ENCODE measurements at regions not wholly inside any gene's neighbourhood (a gene's known extent, or its start where the extent isn't known, plus 50 kb on each side); places are given as distances from the start of the nearest gene placed in this dataset.
A peak's percentile ranks its signal among the peaks of the same experiment; 100 is the strongest.

DNA sequence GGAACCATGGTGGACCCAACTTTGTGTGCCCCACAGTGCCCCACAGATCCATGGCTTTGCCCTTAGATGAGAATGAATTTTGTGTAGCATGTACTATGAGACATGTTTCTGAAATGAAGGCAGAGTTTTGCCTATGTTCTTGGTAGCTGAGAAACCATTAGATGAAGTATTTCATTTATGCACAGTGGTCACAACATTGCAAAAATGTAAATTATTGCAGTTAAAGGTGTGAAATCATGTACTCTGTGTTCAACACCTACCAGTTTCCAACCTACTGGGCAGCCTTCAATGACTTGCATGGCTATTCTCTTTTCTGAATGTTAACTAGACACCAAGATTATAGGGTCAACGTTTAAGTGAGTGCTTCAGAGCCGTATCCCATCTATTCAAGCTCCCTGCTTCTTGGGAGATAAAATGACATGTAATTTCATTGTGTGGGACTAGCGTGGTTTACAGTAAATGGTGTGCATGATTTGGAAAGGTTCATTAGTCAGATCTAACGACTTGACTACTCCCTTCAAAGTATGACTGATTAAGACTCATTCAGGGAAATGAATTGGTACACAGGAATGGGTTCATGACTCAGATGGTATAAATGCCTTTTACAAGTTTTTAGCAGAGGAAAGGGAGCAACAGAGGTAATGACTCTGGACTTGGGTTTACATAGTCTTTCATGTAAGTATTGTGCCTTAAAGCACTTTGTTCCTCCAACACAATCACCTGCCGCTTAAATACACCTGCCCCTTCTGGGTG lies 106.1 kb upstream of the AKIRIN2 start:
- Histone ChIP-seq H3K27me3 (ENCODE audit: insufficient read depth, low read length) (no peaks in the 10 kb centered on the region), H3K4me1 (ENCODE audit: insufficient read depth, low read length) (no peaks in the 10 kb centered on the region), H3K4me3 (ENCODE audit: low read length in 2 of 2) (no peak overlapping the region), H3K9me3 (ENCODE audit: control insufficient read depth in 1 of 2, low read length in 2 of 2) (no peaks in the 10 kb centered on the region), H3K27ac (ENCODE audit: low read depth, low read length) (no peak overlapping the region), H3K36me3 (ENCODE audit: insufficient read depth, low read length) (no peaks in the 10 kb centered on the region)
- no peak for DNase-seq
- Mint-ChIP-seq H3K27ac (no peak overlapping the region), H3K4me3 (no peak overlapping the region), H3K36me3 (no peaks in the 10 kb centered on the region), H3K27me3 (peaks cover 1 to 21% of the 10 kb centered on the region in 2 donors), H3K9me3 (no peaks in the 10 kb centered on the region), H3K4me1 (peaks cover 0 to 3% (median 0%) of the 10 kb centered on the region in 4 donors)
- ChIA-PET POLR2A (ENCODE audit: partially characterized antibody) (no interaction called here), CTCF (ENCODE audit: partially characterized antibody) (no interaction called here)
- intact Hi-C loops (cut with micrococcal nuclease) = no loop called here

DNA sequence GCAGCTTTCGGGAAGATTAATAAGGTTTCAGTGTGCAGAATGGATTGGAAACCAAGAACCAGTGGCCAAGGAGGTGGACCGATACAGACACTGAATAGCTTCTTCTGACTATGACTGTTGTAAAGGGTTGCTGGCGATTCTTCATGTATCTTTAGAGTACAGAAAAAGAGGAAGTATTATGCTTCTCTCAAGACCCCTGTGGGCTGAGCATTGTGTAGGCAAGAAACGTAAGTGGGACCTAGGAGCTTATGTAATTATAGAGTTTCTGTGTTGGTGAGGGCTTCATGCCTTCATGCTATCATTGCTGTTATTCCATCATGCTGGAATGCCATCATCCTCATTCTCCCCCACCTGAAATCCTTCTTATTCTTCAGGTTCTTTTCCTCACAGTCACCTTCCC lies 105.4 kb upstream of the AKIRIN2 start:
- Histone ChIP-seq H3K4me3 (ENCODE audit: low read length in 2 of 2) (no peak overlapping the region), H3K9me3 (ENCODE audit: control insufficient read depth in 1 of 2, low read length in 2 of 2) (no peaks in the 10 kb centered on the region), H3K27me3 (ENCODE audit: insufficient read depth, low read length) (no peaks in the 10 kb centered on the region), H3K27ac (ENCODE audit: low read depth, low read length) (no peak overlapping the region), H3K36me3 (ENCODE audit: insufficient read depth, low read length) (no peaks in the 10 kb centered on the region), H3K4me1 (ENCODE audit: insufficient read depth, low read length) (no peaks in the 10 kb centered on the region)
- peaks cover 1 to 21% of the 10 kb centered on the region in 2 donors for H3K27me3 Mint-ChIP-seq
- no peak overlapping the region for H3K27ac Mint-ChIP-seq
- POLR2A ChIA-PET (ENCODE audit: partially characterized antibody) = no interaction called here
- H3K4me1 Mint-ChIP-seq = peaks cover 0 to 3% (median 0%) of the 10 kb centered on the region in 4 donors
- H3K36me3 Mint-ChIP-seq = no peaks in the 10 kb centered on the region
- intact Hi-C loops (cut with micrococcal nuclease) = no loop called here
- CTCF ChIA-PET (ENCODE audit: partially characterized antibody) = interaction anchor here (0.9 kb wide), 1 partner anchor 14 kb away, joined by 3 read pairs; no protein-coding TSS in a partner anchor
- DNase-seq = no peak
- H3K9me3 Mint-ChIP-seq = no peaks in the 10 kb centered on the region
- H3K4me3 Mint-ChIP-seq = no peak overlapping the region

DNA sequence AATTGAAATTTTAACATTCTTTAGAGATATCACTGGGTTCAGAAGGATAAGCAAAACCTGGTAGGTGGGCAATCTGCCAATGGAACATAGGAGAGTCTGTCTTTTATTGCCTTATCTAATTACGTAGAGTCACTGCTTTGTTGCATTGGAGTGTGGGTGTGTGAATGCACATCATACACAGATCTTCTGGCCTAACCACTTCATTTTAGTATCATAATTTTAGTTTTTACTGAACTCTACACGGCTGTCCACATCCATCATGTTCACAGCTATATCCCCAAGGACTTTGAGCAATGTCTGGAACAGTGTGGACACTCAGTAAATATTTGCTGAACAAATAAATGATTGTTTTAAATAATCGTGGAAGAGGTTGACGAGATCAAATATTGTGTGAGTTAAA lies 104.6 kb upstream of the AKIRIN2 start:
- Mint-ChIP-seq H3K9me3 (no peaks in the 10 kb centered on the region), H3K36me3 (no peaks in the 10 kb centered on the region), H3K4me1 (peaks cover 0 to 3% (median 0%) of the 10 kb centered on the region in 4 donors), H3K27ac (no peak overlapping the region), H3K4me3 (no peak overlapping the region), H3K27me3 (peaks cover 3 to 17% of the 10 kb centered on the region in 2 donors)
- no peaks in the 10 kb centered on the region for H3K4me1 ChIP-seq (ENCODE audit: insufficient read depth, low read length)
- H3K36me3 ChIP-seq (ENCODE audit: insufficient read depth, low read length) = no peaks in the 10 kb centered on the region
- no peak for DNase-seq
- ChIA-PET POLR2A (ENCODE audit: partially characterized antibody) (no interaction called here), CTCF (ENCODE audit: partially characterized antibody) (no interaction called here)
- no peak overlapping the region for H3K27ac ChIP-seq (ENCODE audit: low read depth, low read length)
- intact Hi-C loops (cut with micrococcal nuclease) = no loop called here
- H3K9me3 ChIP-seq (ENCODE audit: control insufficient read depth in 1 of 2, low read length in 2 of 2) = no peaks in the 10 kb centered on the region
- H3K4me3 ChIP-seq (ENCODE audit: low read length in 2 of 2) = no peak overlapping the region
- no peaks in the 10 kb centered on the region for H3K27me3 ChIP-seq (ENCODE audit: insufficient read depth, low read length)

DNA sequence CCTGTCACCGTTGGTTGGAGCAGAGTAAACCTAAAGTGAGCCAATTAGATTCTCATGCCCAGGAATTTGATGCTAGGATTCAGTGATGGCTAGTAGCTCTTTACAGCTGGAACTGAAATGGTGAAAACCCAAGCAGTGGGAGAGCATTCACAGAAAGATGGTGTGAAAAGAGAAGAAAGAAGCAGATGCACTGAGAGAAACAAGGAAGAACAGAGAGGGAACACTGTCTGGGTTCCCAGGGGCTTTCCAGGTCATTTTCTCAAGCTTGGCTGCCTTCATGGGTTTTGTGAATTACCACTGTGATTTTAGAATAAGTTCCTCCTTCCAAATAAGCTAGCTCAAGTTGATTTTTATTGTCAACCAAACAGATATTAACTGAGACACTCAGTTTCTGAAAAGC lies 104.1 kb upstream of the AKIRIN2 start:
- no peaks in the 10 kb centered on the region for H3K4me1 ChIP-seq (ENCODE audit: insufficient read depth, low read length)
- H3K9me3 ChIP-seq (ENCODE audit: control insufficient read depth in 1 of 2, low read length in 2 of 2) = no peaks in the 10 kb centered on the region
- CTCF ChIA-PET (ENCODE audit: partially characterized antibody) = interaction anchor here (1.0 kb wide), 1 partner anchor 26 kb away, joined by 3 read pairs; no protein-coding TSS in a partner anchor
- H3K27me3 ChIP-seq (ENCODE audit: insufficient read depth, low read length) = no peaks in the 10 kb centered on the region
- POLR2A ChIA-PET (ENCODE audit: partially characterized antibody) = no interaction called here
- H3K4me3 ChIP-seq (ENCODE audit: low read length in 2 of 2) = no peak overlapping the region
- no peaks in the 10 kb centered on the region for H3K36me3 Mint-ChIP-seq
- H3K9me3 Mint-ChIP-seq = no peaks in the 10 kb centered on the region
- no peak overlapping the region for H3K4me3 Mint-ChIP-seq
- intact Hi-C loops (cut with micrococcal nuclease) = no loop called here
- no peak overlapping the region for H3K27ac ChIP-seq (ENCODE audit: low read depth, low read length)
- peaks cover 4 to 14% of the 10 kb centered on the region in 2 donors for H3K27me3 Mint-ChIP-seq
- H3K27ac Mint-ChIP-seq = no peak overlapping the region
- no peaks in the 10 kb centered on the region for H3K36me3 ChIP-seq (ENCODE audit: insufficient read depth, low read length)
- no peak for DNase-seq
- H3K4me1 Mint-ChIP-seq = peaks cover 0 to 3% (median 0%) of the 10 kb centered on the region in 4 donors

DNA sequence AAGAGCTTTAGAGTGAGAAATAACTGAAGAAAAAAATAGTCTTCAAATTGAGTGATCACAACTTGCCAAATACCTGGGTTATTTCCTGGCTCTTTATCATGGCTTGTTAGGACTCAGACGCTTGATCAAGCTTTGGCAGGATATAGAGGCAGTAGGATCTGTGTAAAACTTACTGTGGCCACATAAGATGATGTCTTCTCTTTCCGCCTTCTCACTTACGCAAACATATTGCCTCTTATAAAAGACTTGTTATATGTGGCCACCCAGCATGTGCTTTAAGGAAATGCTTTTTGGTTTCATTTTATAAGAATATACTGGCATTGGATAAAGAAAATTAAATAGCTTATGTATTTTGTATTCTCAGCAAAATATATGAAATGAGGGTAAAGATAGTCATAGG lies 101.8 kb upstream of the AKIRIN2 start:
- Histone ChIP-seq H3K36me3 (ENCODE audit: insufficient read depth, low read length) (no peaks in the 10 kb centered on the region), H3K4me3 (ENCODE audit: low read length in 2 of 2) (no peak overlapping the region), H3K4me1 (ENCODE audit: insufficient read depth, low read length) (no peaks in the 10 kb centered on the region), H3K27ac (ENCODE audit: low read depth, low read length) (no peak overlapping the region), H3K9me3 (ENCODE audit: control insufficient read depth in 1 of 2, low read length in 2 of 2) (no peaks in the 10 kb centered on the region), H3K27me3 (ENCODE audit: insufficient read depth, low read length) (no peaks in the 10 kb centered on the region)
- H3K4me3 Mint-ChIP-seq = no peak overlapping the region
- DNase-seq = no peak
- peaks cover 4 to 12% of the 10 kb centered on the region in 2 donors for H3K27me3 Mint-ChIP-seq
- no peaks in the 10 kb centered on the region for H3K9me3 Mint-ChIP-seq
- intact Hi-C loops (cut with micrococcal nuclease) = no loop called here
- no peaks in the 10 kb centered on the region for H3K36me3 Mint-ChIP-seq
- H3K27ac Mint-ChIP-seq = peak overlapping the region in 1 of 7 donors; percentile 69
- CTCF ChIA-PET (ENCODE audit: partially characterized antibody) = interaction anchor here (1.1 to 1.3 kb wide), 2 partner anchors 10 to 19 kb away, joined by 3 read pairs; no protein-coding TSS in a partner anchor
- peaks cover 0 to 6% (median under 1%) of the 10 kb centered on the region in 4 donors for H3K4me1 Mint-ChIP-seq
- POLR2A ChIA-PET (ENCODE audit: partially characterized antibody) = no interaction called here

DNA sequence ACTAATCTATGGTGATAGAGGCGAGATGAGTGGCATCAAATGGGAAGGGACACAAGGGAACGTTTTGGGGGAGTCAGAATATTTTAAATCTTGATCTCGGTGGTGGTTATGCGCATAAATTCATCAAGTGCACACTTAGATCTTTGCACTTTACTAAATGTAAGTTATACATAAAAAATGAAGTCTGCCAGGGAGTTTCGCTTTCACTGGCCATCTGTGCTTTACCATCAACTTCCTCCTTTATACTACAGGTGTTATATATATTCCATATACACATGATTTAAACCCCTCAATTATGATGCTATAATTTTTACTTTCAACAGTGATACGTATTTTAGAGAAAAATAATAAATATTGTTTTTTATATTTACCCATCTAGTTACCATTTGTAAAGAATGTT lies 97.6 kb upstream of the AKIRIN2 start:
- H3K4me1 ChIP-seq (ENCODE audit: insufficient read depth, low read length) = no peaks in the 10 kb centered on the region

DNA sequence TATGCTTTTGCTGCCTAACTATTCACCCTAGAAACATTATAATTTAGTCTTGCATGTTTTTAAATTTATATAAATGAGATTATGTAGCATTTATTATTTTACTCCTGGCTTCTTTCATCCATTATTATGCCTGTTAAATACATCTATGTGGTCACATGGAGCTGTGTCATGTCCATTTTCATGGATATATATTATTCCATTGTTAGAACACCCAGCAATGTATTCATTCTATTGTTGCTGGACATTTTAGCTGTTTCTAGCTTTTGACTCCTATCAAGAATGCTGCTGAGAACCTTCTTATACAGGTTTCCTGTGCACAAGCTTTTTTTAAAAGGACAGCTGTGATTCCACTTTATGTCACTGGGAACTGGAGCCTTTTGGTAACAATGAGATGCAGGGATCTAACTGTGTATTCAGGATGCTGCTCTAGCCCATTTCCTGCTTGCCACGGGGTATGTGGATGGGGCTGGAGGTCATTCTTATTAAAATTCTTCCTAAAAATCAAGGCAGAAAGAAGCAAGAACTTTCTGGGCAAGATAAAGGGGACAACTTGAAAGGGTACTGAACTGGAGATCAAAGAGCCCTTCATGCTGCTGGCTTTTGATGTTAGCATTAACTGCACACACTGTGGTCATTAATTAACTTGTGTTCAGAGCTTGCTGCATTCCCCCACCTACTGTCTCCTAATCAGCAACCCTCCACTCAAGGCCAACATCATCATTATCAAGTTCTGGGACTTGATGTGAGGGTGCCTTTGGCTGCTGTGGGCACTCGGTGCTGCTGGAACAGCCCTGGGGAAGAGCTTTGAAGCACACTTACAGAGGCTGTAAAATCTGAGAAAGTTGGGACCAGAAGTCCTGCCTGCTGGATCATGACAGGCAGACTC lies 96.6 kb upstream of the AKIRIN2 start:
- POLR2A ChIA-PET (ENCODE audit: partially characterized antibody) = interaction anchor here (0.5 kb wide), 1 partner anchor 72 kb away, joined by 4 read pairs; no protein-coding TSS in a partner anchor

More for the DNA sequence above, 97.6 kb upstream of the AKIRIN2 start:
- Mint-ChIP-seq H3K4me1 (peaks cover 0 to 6% (median under 1%) of the 10 kb centered on the region in 4 donors), H3K36me3 (no peaks in the 10 kb centered on the region), H3K27me3 (peaks cover 0 to 3% of the 10 kb centered on the region in 2 donors), H3K9me3 (no peaks in the 10 kb centered on the region), H3K27ac (no peak overlapping the region), H3K4me3 (no peak overlapping the region)
- ChIA-PET POLR2A (ENCODE audit: partially characterized antibody) (interaction anchor here (1.2 kb wide), 1 partner anchor 98 kb away, joined by 5 read pairs; the partner anchor contains the start of gene AKIRIN2), CTCF (ENCODE audit: partially characterized antibody) (no interaction called here)
- no peaks in the 10 kb centered on the region for H3K27me3 ChIP-seq (ENCODE audit: insufficient read depth, low read length)
- H3K4me3 ChIP-seq (ENCODE audit: low read length in 2 of 2) = no peak overlapping the region
- no peaks in the 10 kb centered on the region for H3K9me3 ChIP-seq (ENCODE audit: control insufficient read depth in 1 of 2, low read length in 2 of 2)
- intact Hi-C loops (cut with micrococcal nuclease) = no loop called here
- H3K27ac ChIP-seq (ENCODE audit: low read depth, low read length) = no peak overlapping the region
- no peak for DNase-seq
- H3K36me3 ChIP-seq (ENCODE audit: insufficient read depth, low read length) = no peaks in the 10 kb centered on the region

More for the DNA sequence above, 96.6 kb upstream of the AKIRIN2 start:
- Mint-ChIP-seq H3K4me3 (no peak overlapping the region), H3K27ac (no peak overlapping the region), H3K4me1 (peaks cover 0 to 4% (median under 1%) of the 10 kb centered on the region in 4 donors), H3K27me3 (peaks cover 0 to 3% of the 10 kb centered on the region in 2 donors), H3K9me3 (no peaks in the 10 kb centered on the region), H3K36me3 (no peaks in the 10 kb centered on the region)
- CTCF ChIA-PET (ENCODE audit: partially characterized antibody) = no interaction called here
- H3K27me3 ChIP-seq (ENCODE audit: insufficient read depth, low read length) = no peaks in the 10 kb centered on the region
- no peak overlapping the region for H3K27ac ChIP-seq (ENCODE audit: low read depth, low read length)
- DNase-seq = no peak
- H3K4me3 ChIP-seq (ENCODE audit: low read length in 2 of 2) = no peak overlapping the region
- intact Hi-C loops (cut with micrococcal nuclease) = no loop called here
- no peaks in the 10 kb centered on the region for H3K36me3 ChIP-seq (ENCODE audit: insufficient read depth, low read length)
- no peaks in the 10 kb centered on the region for H3K4me1 ChIP-seq (ENCODE audit: insufficient read depth, low read length)
- H3K9me3 ChIP-seq (ENCODE audit: control insufficient read depth in 1 of 2, low read length in 2 of 2) = no peaks in the 10 kb centered on the region

Measured in CD4-positive, alpha-beta memory T cell (primary cell).